DMS 273 treated with DMSO at 0.1 percent for 48 hours (cell line): ENCODE measurements at regions not wholly inside any gene's neighbourhood (a gene's known extent, or its start where the extent isn't known, plus 50 kb on each side); places are given as distances from the start of the nearest gene placed in this dataset.
"Not testable (repeated sequence)": the region's sequence is repeated elsewhere in the genome, so short reads cannot be mapped to it uniquely, and the experiment has no call there.

Experiments
- DNase-seq: peaks from one replicate; lab custom pipeline; 2025; lab: John Stamatoyannopoulos, UW

GRCh38 chr1:78298349-78298748, 192.4 kb upstream of the PTGFR start:
- peak; percentile 90 for DNase-seq

- no peak for DNase-seq
Measured at GRCh38 chr1:78301141-78301540, 189.6 kb upstream of the PTGFR start.

- DNase-seq: no peak
Measured at GRCh38 chr1:78303620-78304019, 187.2 kb upstream of the PTGFR start.

GRCh38 chr1:78304341-78304740, 186.4 kb upstream of the PTGFR start:
- DNase-seq: no peak

GRCh38 chr1:78304761-78305160, 186.0 kb upstream of the PTGFR start:
- DNase-seq: no peak

GRCh38 chr1:78310261-78310660, 180.5 kb upstream of the PTGFR start:
- not testable (repeated sequence) for DNase-seq

- no peak for DNase-seq
Measured at GRCh38 chr1:78318011-78318410, 172.8 kb upstream of the PTGFR start.

- DNase-seq: no peak
Measured at GRCh38 chr1:78319603-78320002, 171.2 kb upstream of the PTGFR start.

GRCh38 chr1:78322928-78323680, 167.7 kb upstream of the PTGFR start:
- DNase-seq: no peak

- no peak for DNase-seq
Measured at GRCh38 chr1:78325293-78325692, 165.5 kb upstream of the PTGFR start.

- no peak for DNase-seq
Measured at GRCh38 chr1:78329475-78329874, 161.3 kb upstream of the PTGFR start.

GRCh38 chr1:78331799-78332198, 159.0 kb upstream of the PTGFR start:
- no peak for DNase-seq

- DNase-seq: no peak
Measured at GRCh38 chr1:78333502-78333901, 157.3 kb upstream of the PTGFR start.

- DNase-seq: no peak
Measured at GRCh38 chr1:78334114-78334513, 156.7 kb upstream of the PTGFR start.

GRCh38 chr1:78334952-78335351, 155.8 kb upstream of the PTGFR start:
- no peak for DNase-seq

GRCh38 chr1:78336751-78337150, 154.0 kb upstream of the PTGFR start:
- DNase-seq: not testable (repeated sequence)

GRCh38 chr1:78339490-78339889, 151.3 kb upstream of the PTGFR start:
- DNase-seq: no peak

- DNase-seq: no peak
Measured at GRCh38 chr1:78340006-78340405, 150.8 kb upstream of the PTGFR start.

- DNase-seq: no peak
Measured at GRCh38 chr1:78348496-78349284, 142.1 kb upstream of the PTGFR start.

GRCh38 chr1:78351551-78352216, 139.1 kb upstream of the PTGFR start:
- no peak for DNase-seq

- no peak for DNase-seq
Measured at GRCh38 chr1:78355656-78356055, 135.1 kb upstream of the PTGFR start.

- DNase-seq: no peak
Measured at GRCh38 chr1:78358165-78358564, 132.6 kb upstream of the PTGFR start.

GRCh38 chr1:78359666-78360065, 131.1 kb upstream of the PTGFR start:
- no peak for DNase-seq
